Glutamatergic neuron (in vitro differentiated cells): ENCODE measurements at regions not wholly inside any gene's neighbourhood (a gene's known extent, or its start where the extent isn't known, plus 50 kb on each side); places are given as distances from the start of the nearest gene placed in this dataset.

Experiments
- DNase-seq: peaks from one replicate; pipeline ENCODE4 v3.0.0; 2022
- H3K27ac Mint-ChIP-seq: one replicate; pipeline ENCODE4 v1.8.0; 2020; ENCODE audit warnings: mild to moderate bottlenecking, mixed read lengths, inconsistent platforms; ENCODE audit not compliant: unreplicated experiment
- H3K27me3 Mint-ChIP-seq: one replicate; pipeline ENCODE4 v1.8.0; 2020; ENCODE audit warnings: mild to moderate bottlenecking, moderate library complexity, mixed read lengths, inconsistent platforms; ENCODE audit not compliant: unreplicated experiment
- H3K36me3 Mint-ChIP-seq: one replicate; pipeline ENCODE4 v1.8.0; 2020; ENCODE audit warnings: mild to moderate bottlenecking, mixed read lengths, inconsistent platforms; ENCODE audit not compliant: unreplicated experiment
- H3K4me1 Mint-ChIP-seq: one replicate; pipeline ENCODE4 v1.8.0; 2020; ENCODE audit warnings: mild to moderate bottlenecking, low read depth, mixed read lengths, inconsistent platforms; ENCODE audit not compliant: unreplicated experiment
- H3K4me3 Mint-ChIP-seq: one replicate; pipeline ENCODE4 v1.8.0; 2020; ENCODE audit warnings: mild to moderate bottlenecking, mixed read lengths, inconsistent platforms; ENCODE audit not compliant: unreplicated experiment
- H3K9me3 Mint-ChIP-seq: one replicate; pipeline ENCODE4 v1.8.0; 2020; ENCODE audit warnings: mild to moderate bottlenecking, moderate library complexity, mixed read lengths, inconsistent platforms; ENCODE audit not compliant: unreplicated experiment
- CTCF ChIP-seq: fragments of 200-600 bp; sonication (generic); IDR thresholded peaks from one replicate; pipeline ENCODE4 v1.5.0; 2021; ENCODE audit not compliant: partially characterized antibody, unreplicated experiment

DNA sequence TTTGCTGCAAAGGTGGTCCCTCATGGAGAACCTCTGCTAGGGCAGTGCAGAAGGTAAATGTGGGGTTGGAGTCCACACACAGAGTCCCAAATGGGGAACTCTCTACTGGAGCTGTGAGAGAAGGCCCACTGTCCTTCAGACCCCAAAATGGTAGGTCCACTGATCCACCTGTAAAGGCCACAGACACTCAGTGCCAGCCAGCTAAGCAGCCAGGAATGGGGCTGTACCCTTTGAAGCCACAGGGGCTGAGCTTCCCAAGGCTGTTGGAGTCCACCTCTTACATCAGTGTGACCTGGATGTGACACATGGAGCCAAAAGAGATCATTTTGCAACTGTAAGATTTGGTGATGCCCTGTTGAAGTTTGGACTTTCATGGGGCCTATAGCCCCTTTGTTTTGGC, 252.4 kb upstream of the GULP1 start:
- Mint-ChIP-seq H3K36me3 (peaks cover 2% of the 10 kb centered on the region), H3K4me1 (no peaks in the 10 kb centered on the region), H3K4me3 (no peak overlapping the region), H3K27ac (no peak overlapping the region), H3K9me3 (no peaks in the 10 kb centered on the region), H3K27me3 (no peaks in the 10 kb centered on the region)
- DNase-seq = no peak
- no peak for TF ChIP-seq CTCF

DNA sequence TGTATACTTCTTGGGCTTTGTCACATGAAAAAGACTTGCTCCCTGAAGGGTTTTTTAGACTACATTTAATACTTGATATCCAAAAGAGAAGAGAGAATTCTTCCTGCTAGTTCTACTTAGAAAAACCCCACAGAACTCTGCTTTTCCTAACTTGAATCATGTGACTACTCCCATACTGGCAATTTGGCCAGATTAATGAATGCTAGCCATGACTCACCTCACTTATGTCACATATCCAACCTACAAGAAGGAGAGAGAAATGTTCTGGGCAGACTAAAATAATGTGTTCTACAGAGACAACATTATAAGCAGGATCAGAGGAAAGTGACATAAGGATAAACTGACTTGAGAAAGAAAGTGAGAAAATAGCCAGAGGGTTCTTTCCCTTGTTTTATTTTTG, 249.3 kb upstream of the GULP1 start:
- Mint-ChIP-seq H3K9me3 (no peaks in the 10 kb centered on the region), H3K4me3 (no peak overlapping the region), H3K4me1 (no peaks in the 10 kb centered on the region), H3K36me3 (no peaks in the 10 kb centered on the region), H3K27me3 (no peaks in the 10 kb centered on the region), H3K27ac (no peak overlapping the region)
- TF ChIP-seq CTCF = no peak
- no peak for DNase-seq

DNA sequence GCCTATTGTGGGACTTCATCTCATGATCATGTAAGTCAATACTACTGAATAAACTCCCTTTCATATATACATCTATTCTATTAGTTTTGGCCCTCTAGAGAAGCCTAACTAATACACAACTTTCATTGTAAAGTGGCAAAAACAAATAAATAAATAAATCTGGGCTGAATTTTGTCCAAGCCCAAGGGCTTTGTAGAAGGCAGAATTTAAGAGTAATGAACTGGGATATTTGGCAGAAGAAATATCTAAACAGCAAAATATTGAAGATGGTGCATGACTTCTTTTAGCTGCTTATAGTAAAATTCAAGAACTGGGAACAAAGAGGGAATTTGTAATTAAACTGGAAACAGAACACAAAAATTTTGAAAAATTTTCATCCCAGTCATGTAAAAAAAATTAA, 246.7 kb upstream of the GULP1 start:
- Mint-ChIP-seq H3K27ac (no peak overlapping the region), H3K4me3 (no peak overlapping the region), H3K27me3 (no peaks in the 10 kb centered on the region), H3K4me1 (no peaks in the 10 kb centered on the region), H3K9me3 (no peaks in the 10 kb centered on the region), H3K36me3 (no peaks in the 10 kb centered on the region)
- no peak for DNase-seq
- no peak for TF ChIP-seq CTCF

- Mint-ChIP-seq H3K36me3 (no peaks in the 10 kb centered on the region), H3K4me3 (no peak overlapping the region), H3K27ac (no peak overlapping the region), H3K27me3 (no peaks in the 10 kb centered on the region), H3K4me1 (no peaks in the 10 kb centered on the region), H3K9me3 (no peaks in the 10 kb centered on the region)
- no peak for TF ChIP-seq CTCF
- no peak for DNase-seq
Measured at GRCh38 chr2:188046437-188046836, 245.2 kb upstream of the GULP1 start.

- H3K36me3 Mint-ChIP-seq = no peaks in the 10 kb centered on the region
- H3K4me3 Mint-ChIP-seq = no peak overlapping the region
- no peaks in the 10 kb centered on the region for H3K4me1 Mint-ChIP-seq
- no peaks in the 10 kb centered on the region for H3K27me3 Mint-ChIP-seq
- no peak for TF ChIP-seq CTCF
- no peaks in the 10 kb centered on the region for H3K9me3 Mint-ChIP-seq
- H3K27ac Mint-ChIP-seq = no peak overlapping the region
- no peak for DNase-seq
Measured at GRCh38 chr2:188047735-188048134, 243.9 kb upstream of the GULP1 start.
